Fibroblast of skin of back (primary cell): ENCODE measurements at regions not wholly inside any gene's neighbourhood (a gene's known extent, or its start where the extent isn't known, plus 50 kb on each side); places are given as distances from the start of the nearest gene placed in this dataset.

Experiments used
- DNase-seq: peaks from one replicate; pipeline ENCODE4 v3.0.0-alpha.2; 2013

DNA sequence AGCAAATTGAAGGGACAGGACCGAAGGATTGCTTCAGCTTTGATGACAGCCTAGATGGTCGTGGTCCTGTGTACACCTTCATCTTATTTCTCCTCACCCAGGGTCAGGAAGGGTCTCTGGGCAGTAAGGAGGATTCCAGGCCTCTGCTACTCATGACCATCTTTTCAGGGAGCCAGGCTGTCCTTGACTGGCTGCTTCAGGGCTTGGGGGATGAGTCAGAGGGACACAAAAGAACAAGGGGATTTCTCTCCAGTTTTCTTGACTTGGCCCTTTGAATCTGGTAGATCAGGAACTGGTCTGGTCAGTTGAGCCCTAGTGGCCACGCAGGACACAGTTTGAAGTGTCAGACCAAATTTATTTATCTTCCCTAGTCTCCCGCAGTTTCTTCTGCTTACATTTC lies 402.1 kb upstream of the CHD6 start:
- DNase-seq: no peak

DNA sequence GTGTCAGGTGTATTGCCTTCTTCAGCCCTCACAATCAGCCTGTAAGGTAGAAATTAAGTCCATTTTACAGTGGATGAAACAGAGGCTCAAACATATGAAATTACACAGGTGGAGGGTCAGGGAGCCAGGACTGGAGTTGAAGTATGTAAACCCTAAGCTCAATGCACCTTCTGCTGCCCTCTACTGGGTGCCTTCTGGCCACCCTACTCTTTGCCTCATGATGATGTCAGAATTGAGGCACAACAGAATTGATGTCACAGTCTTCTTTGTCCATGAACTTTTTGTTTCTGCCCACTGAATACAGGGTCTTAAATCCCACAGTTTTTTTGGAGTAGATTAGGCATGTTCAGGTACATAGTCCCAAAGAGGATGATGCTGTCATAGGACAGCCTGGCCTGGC lies 400.8 kb upstream of the CHD6 start:
- DNase-seq: no peak

DNA sequence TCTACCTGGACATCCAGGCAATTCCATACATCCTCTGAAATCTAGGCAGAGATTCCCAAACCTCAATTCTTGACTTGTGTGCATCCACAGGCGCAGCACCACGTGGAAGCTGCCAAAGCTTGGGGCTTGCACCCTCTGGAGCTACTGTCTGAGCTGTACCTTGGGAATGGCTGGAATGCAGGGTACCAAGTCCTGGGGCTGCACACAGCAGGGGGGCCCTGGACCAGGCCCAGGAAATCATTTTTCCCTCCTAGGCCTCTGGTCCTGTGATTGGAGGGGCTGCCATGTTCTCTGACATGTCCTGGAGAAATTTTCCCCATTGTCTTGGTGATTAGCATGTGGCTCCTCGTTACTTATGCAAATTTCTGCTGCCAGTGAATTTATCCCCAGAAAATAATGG lies 391.9 kb upstream of the CHD6 start:
- no peak for DNase-seq

DNA sequence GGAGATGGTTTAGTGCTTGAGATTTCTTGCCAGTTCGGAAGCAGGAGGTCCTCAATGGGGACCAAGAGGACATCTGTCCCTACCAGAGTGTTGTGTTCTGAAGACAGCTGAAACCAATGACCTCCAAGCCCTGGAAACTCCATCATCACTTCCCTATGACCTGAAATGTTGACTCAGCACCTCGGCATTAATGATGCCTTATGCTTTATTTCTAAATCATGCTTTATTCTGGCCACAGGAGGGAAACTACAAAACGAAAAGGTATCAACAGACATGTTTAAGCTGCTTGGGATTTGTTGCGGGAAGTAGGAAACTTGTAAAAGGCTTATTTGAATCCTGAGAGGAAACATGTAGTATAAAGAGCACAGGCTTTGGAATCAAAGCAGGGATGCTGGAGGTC lies 389.1 kb upstream of the CHD6 start:
- DNase-seq: no peak

DNA sequence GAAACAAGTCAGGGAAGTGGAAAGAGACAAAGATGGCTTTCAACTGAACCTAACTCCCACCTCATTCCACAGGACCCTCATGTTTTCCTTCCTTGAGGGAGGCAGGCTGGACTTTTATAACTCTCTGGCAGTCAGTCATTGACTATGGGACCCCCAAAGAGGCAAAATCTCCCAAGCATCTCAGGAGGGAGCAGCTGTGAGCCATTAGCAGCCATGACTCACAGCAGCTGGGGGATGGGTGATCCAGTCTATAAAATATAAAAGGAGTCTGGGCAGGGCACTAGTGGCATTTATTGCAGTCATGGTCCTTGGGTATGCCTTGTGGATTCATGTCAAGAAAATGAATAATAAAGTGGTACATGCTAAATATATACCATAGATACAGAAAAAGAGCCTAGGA lies 387.0 kb upstream of the CHD6 start:
- no peak for DNase-seq

DNA sequence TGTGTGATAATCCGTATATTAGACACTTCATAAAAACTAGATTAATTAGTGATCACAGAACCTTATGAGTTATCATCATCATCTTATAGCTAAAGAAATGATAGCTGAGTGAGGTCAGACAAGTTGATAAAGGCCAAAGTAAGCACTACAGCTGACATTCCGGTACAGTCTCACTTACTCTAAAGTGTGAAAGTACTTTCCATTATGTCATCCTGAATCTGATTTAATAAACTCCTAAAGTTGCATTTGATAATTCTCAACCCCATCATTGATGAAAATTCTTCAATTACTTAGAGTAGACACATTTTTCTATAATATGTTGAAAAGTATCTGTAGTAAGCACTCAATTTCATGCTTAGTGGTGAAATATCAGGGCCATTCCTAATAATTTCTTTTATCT lies 385.2 kb upstream of the CHD6 start:
- no peak for DNase-seq

DNA sequence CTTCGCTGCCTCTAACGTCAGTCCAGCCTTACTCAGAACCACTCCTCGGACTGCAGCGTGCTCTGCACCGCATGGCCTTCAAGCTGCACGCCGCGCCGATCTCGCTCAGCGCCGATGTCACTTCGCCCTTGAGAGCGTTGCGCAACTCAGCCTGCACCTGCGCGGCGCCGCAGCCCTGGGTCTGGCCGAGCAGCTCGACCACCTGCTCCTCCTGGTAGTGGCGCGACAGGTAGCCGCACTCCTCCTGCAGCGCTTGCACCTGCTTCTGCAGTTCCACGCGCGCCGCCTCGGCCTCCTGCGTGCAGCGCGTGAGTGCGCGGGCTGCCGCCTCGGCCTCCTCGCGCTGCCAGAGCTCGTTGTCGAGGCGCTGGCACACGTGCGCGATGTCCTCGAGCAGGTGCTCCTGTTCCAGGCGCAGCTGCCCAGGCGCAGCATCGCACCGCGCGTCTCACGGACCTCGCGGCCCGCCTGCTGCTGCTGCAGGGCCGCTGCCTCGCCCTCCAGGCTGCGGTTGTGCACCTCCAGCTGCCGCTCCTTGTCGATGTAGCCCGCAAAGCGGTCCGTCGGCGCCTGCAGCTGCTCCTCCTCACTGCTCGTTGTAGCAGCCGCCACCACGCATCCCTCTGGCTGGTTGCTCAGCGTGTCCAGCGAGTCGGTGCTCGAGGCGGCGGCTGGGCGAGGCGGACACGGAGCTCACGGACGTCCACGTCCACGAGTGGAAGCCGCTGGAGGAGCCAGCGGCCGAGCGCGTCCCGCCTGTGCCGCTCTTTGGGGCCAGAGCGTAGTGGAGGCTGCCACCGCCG lies 380.6 kb upstream of the CHD6 start:
- DNase-seq: no peak

DNA sequence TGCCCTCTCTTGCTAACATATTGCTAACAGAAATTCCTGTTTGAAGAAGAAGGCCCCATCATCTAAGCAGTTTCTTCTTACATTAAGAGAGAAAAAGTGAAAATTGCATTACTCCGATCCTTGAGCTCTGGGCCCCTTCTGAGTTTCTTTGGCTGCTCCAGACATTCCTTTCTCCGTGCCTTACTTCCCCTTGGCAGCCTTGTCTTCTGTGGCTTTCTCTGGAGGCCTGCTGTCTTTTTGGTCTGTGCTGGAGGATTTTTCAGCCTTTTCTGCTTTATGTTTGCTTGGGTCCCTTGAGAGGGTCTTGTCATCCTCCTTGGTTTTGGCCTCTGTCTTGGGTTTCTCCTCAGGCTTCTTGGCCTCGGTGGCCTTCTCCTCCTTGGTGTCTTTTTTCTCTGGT lies 378.8 kb upstream of the CHD6 start:
- DNase-seq: no peak

DNA sequence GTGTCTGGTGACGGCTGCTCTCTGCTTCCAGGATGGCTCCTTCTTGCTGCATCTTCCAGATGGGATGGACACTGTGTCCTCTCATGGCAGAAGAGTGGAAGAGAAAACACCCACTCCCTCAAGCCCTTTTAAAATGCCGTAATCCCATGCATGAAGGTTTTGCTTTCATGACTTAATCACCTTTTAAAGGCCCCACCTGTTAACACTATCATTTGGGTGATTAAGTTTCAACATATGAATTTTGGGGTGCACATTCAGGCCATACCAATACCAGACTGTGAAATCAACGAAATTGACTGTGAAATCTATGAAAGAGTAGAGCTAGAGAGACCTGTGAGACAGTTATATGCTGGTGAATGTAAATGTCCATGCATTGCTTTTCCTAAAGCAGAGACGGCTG lies 374.3 kb upstream of the CHD6 start:
- no peak for DNase-seq

DNA sequence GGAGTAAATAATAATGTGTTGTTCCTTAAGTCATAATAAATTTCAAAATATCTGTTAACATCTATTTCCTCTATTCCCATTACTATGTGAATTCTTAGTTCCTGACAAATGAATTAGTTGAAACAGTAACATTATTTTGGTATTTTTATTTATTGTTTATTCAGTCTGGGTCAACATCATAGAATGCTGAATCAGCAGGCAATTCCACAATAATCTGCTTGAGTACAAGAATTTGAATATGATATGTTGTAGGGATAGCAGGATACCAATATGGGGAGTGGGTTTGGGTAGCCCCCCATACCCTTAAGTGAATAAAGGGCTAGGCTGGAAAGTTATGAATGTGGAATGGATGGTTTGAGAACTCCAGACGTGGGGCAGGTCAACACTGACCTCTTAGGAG lies 373.2 kb upstream of the CHD6 start:
- no peak for DNase-seq

DNA sequence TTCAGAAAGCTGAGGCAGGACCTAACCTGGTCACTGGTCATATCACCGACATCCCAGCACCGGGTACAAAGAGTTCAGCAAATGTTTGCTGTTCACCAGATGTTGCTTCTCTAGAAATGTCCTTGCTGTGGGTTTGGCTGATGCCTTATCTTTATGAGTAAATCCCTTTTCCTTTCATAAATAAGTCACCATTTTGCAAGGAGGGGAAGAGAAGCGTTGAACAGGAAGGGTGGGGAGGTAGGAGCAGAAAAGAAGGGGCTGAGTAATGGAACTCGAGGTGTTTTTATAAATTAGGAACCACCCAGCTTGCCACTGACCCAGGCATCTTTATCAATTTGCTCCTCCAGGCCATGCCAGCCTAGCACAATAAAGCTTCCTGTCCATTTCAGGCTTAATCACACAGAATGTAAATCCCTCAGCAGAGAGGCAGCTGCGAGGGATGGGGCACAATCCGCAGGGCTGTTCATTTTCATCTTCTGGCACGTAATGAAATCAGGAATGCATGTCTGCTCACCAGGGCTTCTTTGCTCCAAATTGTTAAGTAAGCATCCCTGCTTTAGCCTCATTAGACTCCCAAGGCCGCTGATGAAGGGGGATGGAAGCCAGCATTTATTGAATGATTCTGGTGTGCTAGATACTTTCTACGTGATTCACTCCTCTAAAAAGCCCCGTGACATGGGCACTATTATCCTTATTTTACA lies 371.9 kb upstream of the CHD6 start:
- no peak for DNase-seq

DNA sequence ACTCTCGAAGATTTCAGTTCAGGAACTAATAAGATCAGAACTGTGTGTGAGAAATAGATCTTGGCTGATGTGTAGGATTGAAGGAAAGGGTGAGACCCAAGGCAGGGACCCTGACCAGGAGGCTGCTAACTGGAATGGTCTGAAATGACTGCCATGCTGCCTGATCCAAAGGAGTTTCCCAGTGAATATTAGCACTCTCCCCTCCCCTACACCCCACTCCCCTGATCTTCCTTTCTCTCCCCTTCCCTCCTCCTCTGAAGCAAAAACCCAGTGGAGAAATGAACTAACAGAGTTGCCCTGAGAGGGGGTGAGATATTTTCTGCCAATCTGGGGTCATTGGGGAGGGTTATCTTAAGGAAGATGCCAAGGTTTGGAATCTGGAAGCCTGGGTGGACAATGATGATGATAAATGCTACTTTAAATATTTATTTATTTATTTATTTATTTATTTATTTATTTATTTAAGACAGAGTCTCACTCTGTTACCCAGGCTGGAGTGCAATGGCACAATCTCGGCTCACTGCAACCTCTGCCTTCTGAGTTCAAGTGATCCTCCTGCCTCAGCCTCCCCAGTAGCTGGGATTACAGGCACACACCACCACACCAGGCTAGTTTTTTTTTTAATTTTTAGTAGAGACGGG lies 371.0 kb upstream of the CHD6 start:
- no peak for DNase-seq

DNA sequence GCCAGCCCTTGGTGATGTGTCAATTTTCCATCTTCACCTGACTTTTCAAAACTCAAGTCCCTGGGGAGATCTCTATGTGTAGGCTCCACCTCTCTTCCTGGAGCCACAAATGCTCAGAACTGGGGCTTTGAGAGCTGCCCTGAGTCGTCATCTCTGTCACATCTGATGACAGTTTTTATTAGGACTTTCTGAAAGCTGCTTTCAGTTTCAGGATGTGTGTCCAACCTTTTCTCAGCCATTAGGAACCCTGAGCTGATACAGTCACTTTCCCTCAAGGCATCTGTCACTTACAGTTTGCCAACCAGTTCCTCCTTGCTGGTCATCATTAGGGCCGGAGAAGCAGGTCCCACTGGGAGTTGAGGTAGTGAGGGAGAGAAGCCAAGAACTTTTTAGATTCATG lies 365.9 kb upstream of the CHD6 start:
- no peak for DNase-seq

DNA sequence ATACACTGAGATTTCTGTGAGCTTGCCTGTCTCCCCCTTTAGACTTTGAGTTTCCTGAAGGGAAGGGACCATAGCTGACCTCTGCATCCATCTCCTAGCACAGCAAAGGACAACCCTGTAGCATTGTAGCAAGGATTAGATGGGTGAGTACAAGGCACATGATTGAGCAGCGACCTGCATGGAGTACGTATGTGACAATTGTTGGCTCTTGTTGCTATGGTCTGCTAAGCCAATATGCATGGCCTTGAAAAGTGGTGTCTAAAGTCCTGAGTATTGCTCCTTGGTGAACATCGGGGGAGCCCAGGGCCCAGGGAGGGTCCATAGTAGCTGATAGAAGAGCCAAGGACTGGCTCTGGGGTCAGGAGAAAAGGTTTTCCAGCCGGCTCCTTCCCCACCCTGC lies 365.0 kb upstream of the CHD6 start:
- no peak for DNase-seq

DNA sequence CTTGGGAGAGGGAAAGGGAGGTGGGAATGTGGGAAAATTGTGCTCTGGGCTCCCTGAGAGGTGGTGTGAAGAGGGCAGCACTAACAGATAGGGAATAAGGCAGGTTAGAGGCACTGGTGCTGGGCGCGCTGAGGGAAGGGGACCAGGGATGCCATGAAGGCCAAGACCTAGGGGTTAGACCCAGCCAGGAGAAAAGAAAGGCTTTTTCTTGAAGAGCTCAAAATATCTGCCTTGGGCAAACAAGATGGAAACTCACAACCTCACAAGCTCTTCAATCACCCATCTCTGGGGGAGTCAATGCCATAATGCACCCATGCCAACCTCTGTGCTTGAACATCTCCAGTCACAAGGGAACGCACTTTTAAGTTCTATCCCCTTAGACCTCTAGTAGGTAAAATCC lies 363.6 kb upstream of the CHD6 start:
- DNase-seq: no peak

DNA sequence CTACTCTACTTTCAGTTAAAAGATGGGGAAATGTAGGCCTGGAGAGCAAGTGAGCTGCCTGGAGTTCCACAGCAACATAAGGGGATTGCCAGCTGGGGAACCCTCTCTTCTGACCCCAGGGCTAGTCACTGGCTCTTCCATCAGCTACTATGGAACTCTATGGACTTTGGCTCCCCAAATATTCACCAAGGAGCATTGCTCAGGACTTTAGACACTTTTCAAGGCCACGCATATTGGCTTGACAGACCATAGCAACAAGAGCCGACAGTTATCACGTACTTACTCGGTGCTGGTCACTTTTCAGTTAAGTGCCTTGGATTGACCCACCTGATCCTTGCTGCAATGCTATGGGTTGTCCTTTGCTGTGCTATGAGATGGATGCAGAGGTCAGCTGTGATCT lies 360.7 kb upstream of the CHD6 start:
- no peak for DNase-seq

DNA sequence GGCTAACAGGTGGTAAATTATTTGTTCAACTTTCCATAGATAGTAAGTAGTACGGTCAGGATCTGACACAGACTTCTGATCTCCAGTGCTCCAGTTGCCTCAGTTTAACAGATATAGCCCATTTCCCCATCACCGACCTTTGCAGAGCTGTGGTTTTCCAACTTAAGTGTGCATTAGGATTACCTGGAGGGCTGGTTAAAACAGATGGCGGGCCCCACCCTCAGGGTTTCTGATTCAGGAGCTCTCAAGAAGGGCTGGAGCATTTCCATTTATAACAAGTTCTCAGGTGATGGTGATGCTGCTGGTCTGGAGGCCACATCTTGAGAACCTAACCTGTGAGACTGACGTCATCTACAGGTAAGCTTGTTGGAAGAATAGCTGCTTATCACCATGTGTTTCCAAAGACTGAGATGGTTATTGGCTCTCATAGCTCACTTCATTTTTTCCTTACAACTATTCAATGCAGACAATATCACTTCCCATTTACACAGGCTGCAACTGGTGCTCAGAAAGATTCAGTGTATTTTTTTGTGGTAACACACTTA lies 360.1 kb upstream of the CHD6 start:
- DNase-seq: no peak

DNA sequence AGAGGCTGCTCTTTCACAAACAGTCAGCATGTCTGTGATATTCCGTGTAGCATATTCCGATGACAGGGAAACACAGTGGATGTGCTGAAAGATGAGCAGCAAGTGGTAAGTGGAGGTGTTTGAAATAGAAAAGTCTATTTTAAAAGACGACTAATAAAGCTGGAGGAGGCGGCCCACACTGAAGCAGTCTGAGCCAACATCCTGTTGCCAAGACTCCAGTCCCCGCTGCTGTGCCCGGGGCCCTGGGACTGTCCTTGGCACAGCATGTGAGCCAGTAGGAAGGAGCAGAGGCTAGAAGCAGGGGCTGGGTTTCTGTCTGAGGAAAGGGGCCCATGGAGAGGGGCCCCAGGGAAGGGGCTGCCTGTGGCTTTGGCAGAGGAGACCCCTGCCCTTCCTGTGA lies 351.5 kb upstream of the CHD6 start:
- no peak for DNase-seq

DNA sequence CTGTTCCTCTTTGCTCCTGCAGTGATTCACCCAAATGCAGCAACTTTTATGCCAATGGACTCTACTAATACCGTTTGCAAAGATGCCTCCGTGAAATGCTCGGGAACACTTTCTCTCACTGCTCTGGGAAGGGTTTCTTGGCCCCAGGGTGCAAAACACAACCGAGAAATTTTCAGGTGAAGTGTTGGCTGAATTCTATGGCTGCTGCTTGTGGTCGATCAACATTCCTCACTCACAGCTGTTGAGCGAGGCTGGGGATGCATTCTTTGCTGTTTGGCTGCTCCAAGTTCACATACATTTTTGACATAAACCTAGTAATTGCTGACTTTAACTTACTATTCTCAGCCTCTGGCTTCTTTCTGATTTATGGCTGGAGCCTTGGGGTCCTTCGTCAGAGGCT lies 342.0 kb upstream of the CHD6 start:
- DNase-seq: no peak

DNA sequence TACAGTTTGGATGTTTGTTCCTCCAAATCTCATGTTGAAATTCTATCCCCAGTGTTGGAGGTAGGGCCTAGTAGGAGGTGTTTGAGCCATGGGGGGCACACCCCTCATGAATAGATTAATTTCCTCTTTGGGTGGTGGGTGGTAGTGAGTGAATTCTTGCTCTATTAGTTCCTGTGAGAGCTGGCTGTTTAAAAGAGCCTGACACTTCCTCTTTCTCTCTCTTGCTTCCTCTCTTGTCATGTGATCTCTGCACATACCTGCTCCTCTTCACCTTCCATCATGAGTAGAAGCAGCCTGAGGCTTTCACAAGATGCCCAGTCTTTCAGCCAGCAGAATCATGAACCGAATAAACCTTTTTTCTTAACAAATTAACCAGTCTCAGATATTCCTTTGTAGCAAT lies 340.2 kb upstream of the CHD6 start:
- DNase-seq: no peak

DNA sequence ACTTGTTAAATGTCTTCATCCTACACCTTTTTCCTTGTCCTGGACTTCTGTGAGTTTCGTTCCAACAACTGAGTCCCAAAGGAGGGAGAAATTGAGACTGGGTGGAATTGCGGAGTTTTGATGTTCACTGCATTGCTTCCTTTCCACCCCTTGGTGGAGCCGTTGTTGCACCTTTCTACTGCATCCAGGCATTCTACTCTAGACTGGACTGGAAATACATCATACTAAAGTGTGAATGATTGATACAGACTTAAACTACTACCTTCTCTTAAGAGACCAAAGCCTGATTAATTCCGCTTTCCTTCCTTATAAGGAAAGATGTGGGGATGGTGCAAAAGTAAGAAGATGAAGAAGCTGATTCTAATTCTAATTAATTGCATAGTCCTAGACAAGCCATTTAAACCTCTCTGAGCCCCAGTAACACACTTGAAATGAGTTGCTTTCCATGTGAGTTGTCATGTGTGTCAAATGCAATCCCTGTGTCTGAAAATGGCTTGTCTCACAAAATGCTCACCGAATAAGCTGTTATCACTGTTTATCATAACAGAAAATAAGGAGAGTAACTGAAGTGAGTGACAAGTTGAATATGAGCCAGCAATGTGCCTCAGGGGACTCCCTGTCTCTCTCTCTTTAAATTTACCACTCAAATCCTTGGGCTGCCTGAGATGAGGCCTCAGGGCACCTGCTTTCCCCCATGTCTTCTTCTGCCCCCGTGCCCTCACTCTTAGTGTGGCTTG lies 338.3 kb upstream of the CHD6 start:
- DNase-seq: peak; percentile 7

DNA sequence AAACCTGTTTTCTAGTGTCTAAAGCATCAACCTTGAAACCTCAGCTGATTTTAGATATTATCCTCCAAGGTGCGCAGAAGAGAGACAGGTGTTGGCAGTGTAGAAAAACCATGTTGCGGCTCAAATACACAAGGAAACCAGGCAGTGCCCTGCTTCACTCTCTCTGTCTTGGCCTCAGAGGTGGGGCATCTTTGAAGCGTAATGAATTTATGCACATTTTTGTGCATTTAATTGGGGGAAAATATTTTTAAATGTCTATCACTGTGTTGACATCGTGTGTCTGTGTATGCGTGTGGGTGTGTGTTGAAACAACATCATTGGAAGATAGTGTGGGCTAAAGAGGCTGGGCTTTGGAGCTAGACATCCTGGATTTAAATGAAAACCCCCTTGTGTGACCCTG lies 334.0 kb upstream of the CHD6 start:
- DNase-seq: no peak

DNA sequence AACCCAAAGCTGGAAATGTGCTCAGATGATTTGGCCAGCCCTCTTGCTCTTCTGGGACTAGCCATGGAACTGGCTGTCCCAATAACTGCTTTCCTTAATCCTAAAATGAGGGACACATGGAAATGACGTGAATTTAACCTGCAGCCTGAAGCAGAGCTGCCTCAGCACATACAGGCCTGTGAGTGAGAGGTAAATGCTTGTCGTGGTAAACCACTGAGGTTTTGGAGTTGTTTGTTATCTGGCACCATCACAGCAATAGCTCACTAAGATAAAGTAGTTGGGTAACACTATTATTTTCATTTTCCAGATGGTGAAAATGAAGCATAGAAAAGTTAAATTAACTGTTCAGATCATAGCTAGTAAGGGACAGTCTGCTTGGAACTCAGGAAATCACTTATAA lies 333.4 kb upstream of the CHD6 start:
- DNase-seq: no peak
